HEK293 (cell line): ENCODE measurements at regions not wholly inside any gene's neighbourhood (a gene's known extent, or its start where the extent isn't known, plus 50 kb on each side); places are given as distances from the start of the nearest gene placed in this dataset.

Experiments used
- CTCF ChIP-seq: fragments of 450-650 bp; formaldehyde crosslinking; IDR thresholded peaks from 2 replicates; pipeline ENCODE4 v1.5.1; 2016; ENCODE audit warnings: missing biosample characterization, missing genetic modification characterization
- IKZF3 ChIP-seq: fragments of 450-650 bp; IDR thresholded peaks from 2 replicates; pipeline ENCODE4 v1.5.0; 2018; ENCODE audit warnings: missing biosample characterization, mild to moderate bottlenecking, missing genetic modification characterization, moderate library complexity
- OSR2 ChIP-seq: fragments of 450-650 bp; formaldehyde crosslinking; IDR thresholded peaks from 2 replicates; pipeline ENCODE4 v1.5.1; 2016; ENCODE audit warnings: missing biosample characterization, missing genetic modification characterization
- PRDM6 ChIP-seq: fragments of 450-650 bp; formaldehyde crosslinking; IDR thresholded peaks from 2 replicates; pipeline ENCODE4 v1.5.1; 2017; ENCODE audit warnings: missing biosample characterization, missing genetic modification characterization
- TRIM28 ChIP-seq: IDR thresholded peaks from 2 replicates; pipeline ENCODE4 v1.6.1; 2011; ENCODE audit warnings: low read length, control low read depth, borderline replicate concordance
- YY1 ChIP-seq: fragments of 450-650 bp; formaldehyde crosslinking; IDR thresholded peaks from 2 replicates; pipeline ENCODE4 v1.5.1; 2018; ENCODE audit warnings: missing biosample characterization, missing genetic modification characterization
- ZBTB17 ChIP-seq: fragments of 450-650 bp; formaldehyde crosslinking; IDR thresholded peaks from 2 replicates; pipeline ENCODE4 v1.5.1; 2016; ENCODE audit warnings: missing biosample characterization, missing genetic modification characterization
- ZNF184 ChIP-seq: fragments of 450-650 bp; IDR thresholded peaks from 2 replicates; pipeline ENCODE4 v1.5.1; 2018; ENCODE audit warnings: missing biosample characterization, mild to moderate bottlenecking, missing genetic modification characterization
- ZNF23 ChIP-seq: fragments of 450-650 bp; formaldehyde crosslinking; IDR thresholded peaks from 2 replicates; pipeline ENCODE4 v1.5.1; 2016; ENCODE audit warnings: missing biosample characterization, missing genetic modification characterization, borderline replicate concordance
- ZNF274 ChIP-seq, 2 experiments: fragments of 200-500 bp in 1 of 2; fragments of 450-650 bp in 1 of 2; sonication (Bioruptor generic) in 1 of 2; formaldehyde crosslinking in 1 of 2; IDR thresholded peaks; 2 replicates each; pipeline versions ENCODE4 v1.5.1 to v1.6.1; 2014 to 2016; ENCODE audit warnings: borderline replicate concordance in 1 of 2, inconsistent platforms in 1 of 2, low read length in 1 of 2, missing biosample characterization in 1 of 2, missing genetic modification characterization in 1 of 2
- ZNF639 ChIP-seq: fragments of 450-650 bp; formaldehyde crosslinking; IDR thresholded peaks from 2 replicates; pipeline ENCODE4 v1.5.1; 2016; ENCODE audit warnings: missing biosample characterization, missing genetic modification characterization
- ZNF776 ChIP-seq: fragments of 450-650 bp; formaldehyde crosslinking; IDR thresholded peaks from 2 replicates; pipeline ENCODE4 v1.5.0; 2017; ENCODE audit warnings: missing biosample characterization, missing genetic modification characterization, borderline replicate concordance
- ZSCAN5A ChIP-seq: fragments of 450-650 bp; formaldehyde crosslinking; IDR thresholded peaks from 2 replicates; pipeline ENCODE4 v1.5.1; 2016; ENCODE audit warnings: missing biosample characterization, missing genetic modification characterization

- TF ChIP-seq CTCF (tag by site-specific recombination) = no peak
- no peak for TF ChIP-seq OSR2 (tag by site-specific recombination)
- TF ChIP-seq ZNF639 (tag by site-specific recombination) = no peak
- TF ChIP-seq ZSCAN5A (tag by site-specific recombination) = no peak
- no peak for TF ChIP-seq ZNF274 (IDR thresholded peaks at IDR 0.05; ENCODE audit: low read length)
- TF ChIP-seq ZNF274 (tag by site-specific recombination; IDR thresholded peaks at IDR 0.05; ENCODE audit: borderline replicate concordance) = no peak
- no peak for TF ChIP-seq ZNF776
- no peak for TF ChIP-seq ZNF23
- TF ChIP-seq ZNF184 = no peak
- no peak for TF ChIP-seq TRIM28
- TF ChIP-seq YY1 (tag by site-specific recombination) = no peak
- no peak for TF ChIP-seq IKZF3
- no peak for TF ChIP-seq ZBTB17
- no peak for TF ChIP-seq PRDM6
These were observed 89.4 kb upstream of the TMEM26 start for GRCh38 chr10:61542596-61542995.
